ENCODE measurements at regions not wholly inside any gene's neighbourhood (a gene's known extent, or its start where the extent isn't known, plus 50 kb on each side); places are given as distances from the start of the nearest gene placed in this dataset.

DNA sequence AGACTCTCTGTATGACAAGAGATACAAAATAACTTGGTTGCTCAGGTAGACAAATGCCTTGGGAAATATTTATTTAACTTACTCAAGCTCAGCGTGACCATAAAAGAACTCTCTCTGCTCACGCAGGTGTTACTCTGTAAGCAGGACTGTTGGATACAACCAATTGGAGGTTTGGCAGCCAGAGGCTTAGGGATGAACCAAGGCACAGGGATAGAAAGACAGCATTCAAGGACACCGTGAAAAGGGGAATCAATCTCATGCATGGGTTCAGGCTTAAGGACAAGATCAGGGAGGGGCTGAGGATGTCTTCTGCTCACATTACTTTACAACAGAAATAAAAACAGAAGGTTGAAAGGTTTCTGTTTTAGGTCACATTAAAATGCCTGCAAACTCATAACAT lies 389.0 kb upstream of the BRINP1 start:
- Histone ChIP-seq H3K36me3 (no peaks in the 10 kb centered on the region), H3K9ac (ENCODE audit: low read depth in 2 of 2, low read length in 2 of 2) (no peak overlapping the region), H3K4me3 (no peak overlapping the region), H3K9me3 (no peaks in the 10 kb centered on the region), H3K27ac (no peak overlapping the region), H3K4me1 (no peaks in the 10 kb centered on the region), H3K27me3 (no peaks in the 10 kb centered on the region)
- no peak for DNase-seq
- intact Hi-C loops (cut with DNase I): no loop called here
- TF ChIP-seq, protein P1, sequence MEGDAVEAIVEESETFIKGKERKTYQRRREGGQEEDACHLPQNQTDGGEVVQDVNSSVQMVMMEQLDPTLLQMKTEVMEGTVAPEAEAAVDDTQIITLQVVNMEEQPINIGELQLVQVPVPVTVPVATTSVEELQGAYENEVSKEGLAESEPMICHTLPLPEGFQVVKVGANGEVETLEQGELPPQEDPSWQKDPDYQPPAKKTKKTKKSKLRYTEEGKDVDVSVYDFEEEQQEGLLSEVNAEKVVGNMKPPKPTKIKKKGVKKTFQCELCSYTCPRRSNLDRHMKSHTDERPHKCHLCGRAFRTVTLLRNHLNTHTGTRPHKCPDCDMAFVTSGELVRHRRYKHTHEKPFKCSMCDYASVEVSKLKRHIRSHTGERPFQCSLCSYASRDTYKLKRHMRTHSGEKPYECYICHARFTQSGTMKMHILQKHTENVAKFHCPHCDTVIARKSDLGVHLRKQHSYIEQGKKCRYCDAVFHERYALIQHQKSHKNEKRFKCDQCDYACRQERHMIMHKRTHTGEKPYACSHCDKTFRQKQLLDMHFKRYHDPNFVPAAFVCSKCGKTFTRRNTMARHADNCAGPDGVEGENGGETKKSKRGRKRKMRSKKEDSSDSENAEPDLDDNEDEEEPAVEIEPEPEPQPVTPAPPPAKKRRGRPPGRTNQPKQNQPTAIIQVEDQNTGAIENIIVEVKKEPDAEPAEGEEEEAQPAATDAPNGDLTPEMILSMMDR (IDR thresholded peaks at IDR 0.05): no peak

DNA sequence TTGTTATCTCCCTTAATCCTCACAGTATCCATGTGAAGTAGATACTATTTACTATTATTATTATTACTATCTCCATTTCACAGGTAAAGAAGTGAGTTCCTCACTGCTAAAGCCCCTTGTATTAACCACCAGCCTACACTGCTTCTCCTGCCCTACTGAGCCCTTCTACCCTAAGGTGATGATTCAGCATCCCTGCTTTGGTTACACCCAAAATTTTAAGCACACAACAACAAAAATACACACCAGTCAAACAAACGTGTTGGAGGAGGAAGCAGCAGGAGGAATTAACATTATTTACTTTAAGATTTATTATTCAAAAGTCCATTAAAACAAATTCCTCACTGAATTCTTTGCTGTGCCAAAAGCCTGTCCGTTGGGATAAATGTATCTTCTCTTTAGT lies 370.2 kb upstream of the BRINP1 start:
- no peaks in the 10 kb centered on the region for H3K9me3 ChIP-seq
- intact Hi-C loops (cut with DNase I): no loop called here
- no peak overlapping the region for H3K9ac ChIP-seq (ENCODE audit: low read depth in 2 of 2, low read length in 2 of 2)
- DNase-seq: no peak
- no peak overlapping the region for H3K27ac ChIP-seq
- H3K27me3 ChIP-seq: no peaks in the 10 kb centered on the region
- TF ChIP-seq, protein P1 (IDR thresholded peaks at IDR 0.05): no peak
- H3K4me3 ChIP-seq: no peak overlapping the region
- H3K36me3 ChIP-seq: no peaks in the 10 kb centered on the region
- H3K4me1 ChIP-seq: no peaks in the 10 kb centered on the region

DNA sequence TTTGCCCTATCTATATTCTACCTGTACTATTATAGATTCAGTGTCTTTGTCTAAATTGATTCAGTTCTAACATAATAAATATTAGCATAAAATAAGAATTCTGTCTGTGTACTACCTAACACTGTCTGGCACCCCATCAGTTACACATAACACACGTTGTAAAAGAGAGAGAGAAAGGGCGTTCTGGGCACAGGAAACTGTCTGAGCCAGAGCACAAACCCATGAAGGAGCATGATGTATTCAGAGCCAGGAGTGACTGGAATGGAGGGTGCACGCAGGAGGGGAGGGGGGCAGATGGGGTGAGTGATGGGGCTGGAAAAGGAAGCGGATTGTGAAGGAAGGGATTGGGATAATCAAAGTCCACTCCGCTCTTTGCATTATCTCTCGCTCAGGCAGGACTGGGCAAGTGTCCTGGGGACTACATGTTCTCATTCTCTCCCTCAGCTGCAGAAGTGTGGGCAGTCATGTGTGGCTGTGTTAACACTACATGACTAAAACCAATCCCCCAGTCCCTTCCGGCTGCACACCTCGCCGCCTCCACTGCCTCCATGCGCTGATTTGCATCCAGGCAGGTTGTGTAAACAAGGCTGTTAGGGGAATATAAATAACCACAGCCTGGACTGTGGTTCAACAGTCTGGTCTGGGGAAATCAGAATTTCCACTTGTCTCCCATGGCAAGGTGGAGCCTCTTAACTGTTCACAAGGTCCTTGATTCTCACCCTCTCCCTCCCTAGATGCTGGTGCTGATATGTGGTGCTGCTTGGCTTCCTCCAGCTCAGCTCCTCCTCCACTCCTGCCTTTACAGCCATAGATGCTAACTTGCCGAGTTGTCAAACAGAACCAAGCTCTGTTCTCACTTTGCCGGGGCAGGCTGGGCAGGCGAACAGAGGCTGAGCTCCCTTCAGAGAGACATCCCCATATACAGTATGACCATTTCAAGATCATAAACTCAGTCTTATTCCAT lies 367.5 kb upstream of the BRINP1 start:
- TF ChIP-seq, protein P1 (IDR thresholded peaks at IDR 0.05): no peak
- no peak for DNase-seq
- no peak overlapping the region for H3K27ac ChIP-seq
- no peaks in the 10 kb centered on the region for H3K9me3 ChIP-seq
- no peaks in the 10 kb centered on the region for H3K4me1 ChIP-seq
- no peak overlapping the region for H3K9ac ChIP-seq (ENCODE audit: low read depth in 2 of 2, low read length in 2 of 2)
- no peaks in the 10 kb centered on the region for H3K36me3 ChIP-seq
- H3K27me3 ChIP-seq: no peaks in the 10 kb centered on the region
- H3K4me3 ChIP-seq: no peak overlapping the region
- intact Hi-C loops (cut with DNase I): no loop called here

DNA sequence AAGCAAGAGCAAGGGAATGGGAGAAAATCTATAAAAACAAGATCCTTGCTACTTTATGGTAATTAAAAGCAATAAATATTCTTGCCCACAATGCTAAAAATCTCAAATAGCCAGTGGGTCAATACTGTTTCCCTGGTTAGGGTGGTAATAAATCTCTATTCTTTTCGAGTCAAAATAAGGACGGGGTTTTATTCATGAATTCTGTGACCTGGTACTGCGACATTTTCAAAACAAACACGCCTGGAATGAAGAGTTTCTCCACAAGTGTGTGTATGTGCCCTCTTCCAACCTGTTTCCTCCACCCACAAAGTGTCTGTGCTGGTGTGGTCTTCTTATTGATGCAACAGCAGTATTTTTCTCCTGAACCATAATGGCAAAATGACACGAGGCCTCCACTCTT lies 358.8 kb upstream of the BRINP1 start:
- no peak overlapping the region for H3K27ac ChIP-seq
- H3K9ac ChIP-seq (ENCODE audit: low read depth in 2 of 2, low read length in 2 of 2): no peak overlapping the region
- no peaks in the 10 kb centered on the region for H3K27me3 ChIP-seq
- intact Hi-C loops (cut with DNase I): no loop called here
- no peaks in the 10 kb centered on the region for H3K4me1 ChIP-seq
- TF ChIP-seq, protein P1 (IDR thresholded peaks at IDR 0.05): no peak
- no peaks in the 10 kb centered on the region for H3K36me3 ChIP-seq
- H3K4me3 ChIP-seq: no peak overlapping the region
- no peaks in the 10 kb centered on the region for H3K9me3 ChIP-seq
- no peak for DNase-seq

DNA sequence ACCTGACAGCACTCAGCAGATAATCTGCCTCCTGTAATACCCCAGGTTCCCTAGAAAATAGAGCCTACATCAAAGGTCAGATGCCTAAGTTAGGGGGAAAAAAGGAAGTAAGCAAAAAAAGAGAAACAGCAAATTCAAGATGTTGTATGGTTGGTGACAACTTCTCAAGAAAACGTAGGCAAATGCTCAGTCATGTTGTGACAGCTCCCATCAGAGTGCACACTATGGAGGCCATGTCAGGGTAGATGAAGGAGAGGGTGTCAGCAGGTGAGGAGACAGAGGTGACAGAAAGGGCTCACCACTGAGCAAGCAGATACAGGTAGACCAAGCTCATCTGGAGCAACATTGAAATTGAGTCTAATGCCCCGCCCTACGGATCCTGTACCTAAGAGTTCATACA lies 356.8 kb upstream of the BRINP1 start:
- Histone ChIP-seq H3K27ac (no peak overlapping the region), H3K4me3 (no peak overlapping the region), H3K9me3 (no peaks in the 10 kb centered on the region), H3K4me1 (no peaks in the 10 kb centered on the region), H3K36me3 (no peaks in the 10 kb centered on the region), H3K9ac (ENCODE audit: low read depth in 2 of 2, low read length in 2 of 2) (no peak overlapping the region), H3K27me3 (no peaks in the 10 kb centered on the region)
- intact Hi-C loops (cut with DNase I): no loop called here
- TF ChIP-seq, protein P1 (IDR thresholded peaks at IDR 0.05): no peak
- DNase-seq: no peak
